ENCODE measurements at regions not wholly inside any gene's neighbourhood (a gene's known extent, or its start where the extent isn't known, plus 50 kb on each side); places are given as distances from the start of the nearest gene placed in this dataset.

DNA sequence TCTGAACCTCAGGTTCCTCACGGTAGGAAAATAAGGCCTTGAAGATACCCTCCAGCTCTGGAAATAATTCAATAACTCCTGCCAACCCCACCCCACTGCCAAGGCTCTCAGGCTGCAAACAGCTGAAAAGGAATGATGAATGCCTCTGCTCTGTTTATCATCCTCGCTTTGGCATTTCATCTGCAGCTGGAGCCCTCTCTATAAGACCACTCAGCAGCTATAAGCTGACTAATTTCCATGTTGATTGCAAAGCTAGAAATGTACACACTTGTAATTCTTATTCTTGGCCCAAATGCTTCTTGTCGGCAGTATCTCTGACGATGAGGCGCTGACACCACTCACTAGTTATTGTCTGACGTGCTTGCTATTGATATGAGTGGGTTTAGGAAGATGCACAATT is 408.4 kb upstream of the NMUR2 start:
- H4K20me1 ChIP-seq (replicated peaks in 1 of 2; ENCODE audit: control insufficient read depth in 1 of 2, insufficient read depth in 2 of 2, low read length in 2 of 2), result no peaks in the 10 kb centered on the region
- no peaks in the 10 kb centered on the region for H3K27me3 ChIP-seq (replicated peaks in 1 of 4; ENCODE audit: control insufficient read depth in 3 of 4, extremely low read depth in 1 of 4, insufficient read depth in 3 of 4, low read length in 3 of 4)
- no peak overlapping the region for H2BK120ac ChIP-seq (replicated peaks; ENCODE audit: low read depth, low read length)
- no peak overlapping the region for H4K5ac ChIP-seq (ENCODE audit: insufficient read length, low read depth, low read length)
- no peak overlapping the region for H2BK12ac ChIP-seq (ENCODE audit: low read depth, low read length)
- peak overlapping the region; percentile 44; the same call in 1 of the 2 replicates for H2BK20ac ChIP-seq (ENCODE audit: low read length)
- no peak overlapping the region for H2BK5ac ChIP-seq (ENCODE audit: low read depth, low read length)
- H2AFZ ChIP-seq (ENCODE audit: low read length), result no peak overlapping the region
- H3K79me1 ChIP-seq (ENCODE audit: low read depth, low read length), result no peaks in the 10 kb centered on the region
- H3K23ac ChIP-seq (ENCODE audit: insufficient read length), result no peak overlapping the region
- no peak overlapping the region for H2BK15ac ChIP-seq (ENCODE audit: low read length)
- no peak overlapping the region for H4K8ac ChIP-seq (ENCODE audit: extremely low read depth, insufficient read depth, low read length)
- H3K4ac ChIP-seq (replicated peaks; ENCODE audit: insufficient read length, low read depth, low read length), result no peak overlapping the region
- no peaks in the 10 kb centered on the region for H3K79me2 ChIP-seq (ENCODE audit: control insufficient read depth in 1 of 2, insufficient read depth in 2 of 2, low read length in 2 of 2)
- no peak overlapping the region for H2AK5ac ChIP-seq (ENCODE audit: low read depth, low read length)
- H3K9ac ChIP-seq (replicated peaks in 1 of 4; ENCODE audit: extremely low read depth in 1 of 4, low read depth in 3 of 4, low read length in 3 of 4), result no peak overlapping the region
- DNase-seq (ENCODE audit: low read depth in 1 of 2, low spot score in 2 of 2), result no peak
- no peak overlapping the region for H3K27ac ChIP-seq (ENCODE audit: low read depth, low read length)
- TF ChIP-seq, protein P1, sequence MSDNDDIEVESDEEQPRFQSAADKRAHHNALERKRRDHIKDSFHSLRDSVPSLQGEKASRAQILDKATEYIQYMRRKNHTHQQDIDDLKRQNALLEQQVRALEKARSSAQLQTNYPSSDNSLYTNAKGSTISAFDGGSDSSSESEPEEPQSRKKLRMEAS (IDR thresholded peaks at IDR 0.05), result no peak
- TF ChIP-seq SAP30 (IDR thresholded peaks at IDR 0.05; ENCODE audit: insufficient read depth, insufficient replicate concordance, low read length) (no peak), TEAD4 (IDR thresholded peaks at IDR 0.05; ENCODE audit: low read depth, low read length) (no peak), CHD2 (IDR thresholded peaks at IDR 0.05; ENCODE audit: low read length) (no peak), POLR2A (IDR thresholded peaks at IDR 0.05; ENCODE audit: control extremely low read depth in 1 of 2, low read depth in 2 of 2, low read length in 2 of 2) (no peak)
- CTCF ChIA-PET (ENCODE audit: partially characterized antibody), result no interaction called here
- no peak overlapping the region for H3K56ac ChIP-seq (replicated peaks; ENCODE audit: insufficient read length, low read depth, low read length)
- H3K23me2 ChIP-seq (ENCODE audit: low read depth, low read length), result no peaks in the 10 kb centered on the region
- H3K4me2 ChIP-seq (ENCODE audit: insufficient read depth in 1 of 2, low read depth in 2 of 2, low read length in 2 of 2), result no peak overlapping the region
- H3K14ac ChIP-seq (ENCODE audit: insufficient read length), result no peak overlapping the region
- H4K91ac ChIP-seq (replicated peaks; ENCODE audit: insufficient read length, low read length), result no peak overlapping the region
- H3K36me3 ChIP-seq (ENCODE audit: control insufficient read depth in 2 of 4, insufficient read depth in 4 of 4, low read length in 3 of 4), result no peaks in the 10 kb centered on the region
- no peak overlapping the region for H3K4me3 ChIP-seq (ENCODE audit: extremely low read depth in 1 of 4, insufficient read depth in 2 of 4, low read depth in 3 of 4, low read length in 4 of 4)
- no peak for FAIRE-seq
- POLR2A ChIA-PET (ENCODE audit: partially characterized antibody), result no interaction called here
- 99% methylated on average over 6 of the region's 6 CpGs; no CpG with 5 or more reads in 1 of the 2 experiments for WGBS, 2 experiments (ENCODE audit: extremely low coverage in 1 of 2, insufficient coverage in 1 of 2, insufficient read length in 1 of 2, insufficient replicate concordance in 2 of 2, low coverage in 1 of 2, low lambda C conversion rate in 2 of 2, missing lambda C conversion rate in 1 of 2)
- H3K4me1 ChIP-seq (replicated peaks in 1 of 4; ENCODE audit: control insufficient read depth in 3 of 4, insufficient read depth in 4 of 4, low read length in 3 of 4), result no peaks in the 10 kb centered on the region; a peak in 1 of 7 replicates
- H3K9me3 ChIP-seq (ENCODE audit: insufficient read depth in 2 of 2, low read depth in 1 of 2, low read length in 1 of 2), result no peaks in the 10 kb centered on the region; a peak in 1 of 4 replicates
- H3K18ac ChIP-seq (ENCODE audit: extremely low read depth, low read length), result no peak overlapping the region
